WTC11 (cell line): ENCODE measurements at regions not wholly inside any gene's neighbourhood (a gene's known extent, or its start where the extent isn't known, plus 50 kb on each side); places are given as distances from the start of the nearest gene placed in this dataset.

Experiments used
- ATAC-seq: fragments of 200-7000 bp; cut with Tn5 transposase; 2 replicates; pipeline ENCODE4 v1.10.0; 2021; ENCODE audit warnings: mild to moderate bottlenecking, moderate library complexity
- CTCF ChIA-PET: fragments of 300-600 bp; sonication (Branson Sonifier 250); formaldehyde crosslinking; loops from one replicate; lab custom pipeline; 2021; ENCODE audit warnings: antibody characterized with exemption; lab: Charles Lee
- POLR2A ChIA-PET: fragments of 350-600 bp; sonication (Branson Sonifier 250); formaldehyde crosslinking; loops from one replicate; lab custom pipeline; 2021; ENCODE audit warnings: antibody characterized with exemption; lab: Charles Lee
- DNase-seq: peaks from one replicate; pipeline ENCODE4 v3.0.0; 2021; ENCODE audit warnings: low spot score
- H3K27ac Mint-ChIP-seq: 2 replicates; pipeline ENCODE4 v1.8.0; 2021; ENCODE audit warnings: mixed read lengths
- H3K27me3 Mint-ChIP-seq: 2 replicates; pipeline ENCODE4 v1.8.0; 2021; ENCODE audit warnings: low read depth, mild to moderate bottlenecking, moderate library complexity, mixed read lengths
- H3K36me3 Mint-ChIP-seq: 2 replicates; pipeline ENCODE4 v1.8.0; 2021; ENCODE audit warnings: mixed read lengths
- H3K4me1 Mint-ChIP-seq: 2 replicates; pipeline ENCODE4 v1.8.0; 2022; ENCODE audit warnings: mixed read lengths
- H3K4me3 Mint-ChIP-seq: 2 replicates; pipeline ENCODE4 v1.8.0; 2021; ENCODE audit warnings: mild to moderate bottlenecking, moderate library complexity, mixed read lengths
- H3K9me3 Mint-ChIP-seq: 2 replicates; pipeline ENCODE4 v1.8.0; 2021; ENCODE audit warnings: mixed read lengths
- ATF3 ChIP-seq: sonication (generic); formaldehyde crosslinking; conservative IDR thresholded peaks from 2 replicates; pipeline ENCODE4 v1.8.1; 2022; ENCODE audit warnings: mild to moderate bottlenecking, missing genetic modification reagents
- EMX1 ChIP-seq: fragments of 250-450 bp; sonication (Bioruptor Pico); IDR thresholded peaks from 2 replicates; pipeline ENCODE4 v1.8.0; 2021; ENCODE audit warnings: mild to moderate bottlenecking
- ESRRA ChIP-seq: sonication (generic); formaldehyde crosslinking; IDR thresholded peaks from 2 replicates; pipeline ENCODE4 v1.8.1; 2022; ENCODE audit warnings: mild to moderate bottlenecking, missing genetic modification reagents, borderline replicate concordance
- ETV6 ChIP-seq: sonication (generic); formaldehyde crosslinking; IDR thresholded peaks from 2 replicates; pipeline ENCODE4 v1.8.1; 2022; ENCODE audit warnings: mild to moderate bottlenecking, missing genetic modification reagents
- GABPB1 ChIP-seq: sonication (generic); formaldehyde crosslinking; IDR thresholded peaks from 2 replicates; pipeline ENCODE4 v1.8.1; 2023; ENCODE audit warnings: mild to moderate bottlenecking, missing genetic modification reagents
- GRHL2 ChIP-seq: fragments of 250-450 bp; sonication (Bioruptor Pico); IDR thresholded peaks from 2 replicates; pipeline ENCODE4 v1.8.0; 2022; ENCODE audit warnings: mild to moderate bottlenecking, moderate library complexity; ENCODE audit not compliant: insufficient replicate concordance, severe bottlenecking
- PREB ChIP-seq: sonication (generic); formaldehyde crosslinking; IDR thresholded peaks from 2 replicates; pipeline ENCODE4 v1.8.1; 2022; ENCODE audit warnings: mild to moderate bottlenecking, missing genetic modification reagents, moderate library complexity, borderline replicate concordance
- RORB ChIP-seq: fragments of 250-450 bp; sonication (Bioruptor Pico); IDR thresholded peaks from 2 replicates; pipeline ENCODE4 v1.9.0; 2021; ENCODE audit warnings: mild to moderate bottlenecking
- SP1 ChIP-seq: sonication (generic); formaldehyde crosslinking; conservative IDR thresholded peaks from 2 replicates; pipeline ENCODE4 v1.8.1; 2022; ENCODE audit warnings: missing genetic modification reagents
- ZNF138 ChIP-seq: sonication (generic); formaldehyde crosslinking; conservative IDR thresholded peaks from 2 replicates; pipeline ENCODE4 v1.8.1; 2022; ENCODE audit warnings: mild to moderate bottlenecking, moderate library complexity, missing genetic modification reagents
- ZNF396 ChIP-seq: fragments of 250-450 bp; sonication (Bioruptor Pico); IDR thresholded peaks from 2 replicates; pipeline ENCODE4 v1.8.0; 2021; ENCODE audit warnings: mild to moderate bottlenecking, moderate library complexity, borderline replicate concordance
- ZSCAN18 ChIP-seq: fragments of 250-450 bp; sonication (Bioruptor Pico); IDR thresholded peaks from 2 replicates; pipeline ENCODE4 v2.1.2; 2022; ENCODE audit warnings: mild to moderate bottlenecking, moderate library complexity
- TF ChIP-seq, protein P1 (sequence below): sonication (generic); formaldehyde crosslinking; IDR thresholded peaks from 2 replicates; pipeline ENCODE4 v1.8.1; 2022; ENCODE audit warnings: low read depth, missing genetic modification reagents, borderline replicate concordance
- TF ChIP-seq, protein P2 (sequence below): sonication (generic); formaldehyde crosslinking; IDR thresholded peaks from 2 replicates; pipeline ENCODE4 v1.8.0; 2022; ENCODE audit warnings: mild to moderate bottlenecking, missing genetic modification reagents
- TF ChIP-seq, protein P3 (sequence below): sonication (generic); formaldehyde crosslinking; IDR thresholded peaks from 2 replicates; pipeline ENCODE4 v1.8.1; 2022; ENCODE audit warnings: missing genetic modification reagents, borderline replicate concordance
- TF ChIP-seq, protein P4 (sequence below): fragments of 200-600 bp; IDR thresholded peaks from 2 replicates; pipeline ENCODE4 v1.8.0; 2022; ENCODE audit warnings: antibody characterized with exemption

- ATAC-seq, result no peak
- Mint-ChIP-seq H3K36me3 (no peaks in the 10 kb centered on the region), H3K27me3 (no peaks in the 10 kb centered on the region; the same call in 1 of the 2 replicates), H3K4me3 (no peak overlapping the region), H3K27ac (no peak overlapping the region), H3K9me3 (peaks cover 11% of the 10 kb centered on the region), H3K4me1 (no peaks in the 10 kb centered on the region)
- TF ChIP-seq, protein P1, sequence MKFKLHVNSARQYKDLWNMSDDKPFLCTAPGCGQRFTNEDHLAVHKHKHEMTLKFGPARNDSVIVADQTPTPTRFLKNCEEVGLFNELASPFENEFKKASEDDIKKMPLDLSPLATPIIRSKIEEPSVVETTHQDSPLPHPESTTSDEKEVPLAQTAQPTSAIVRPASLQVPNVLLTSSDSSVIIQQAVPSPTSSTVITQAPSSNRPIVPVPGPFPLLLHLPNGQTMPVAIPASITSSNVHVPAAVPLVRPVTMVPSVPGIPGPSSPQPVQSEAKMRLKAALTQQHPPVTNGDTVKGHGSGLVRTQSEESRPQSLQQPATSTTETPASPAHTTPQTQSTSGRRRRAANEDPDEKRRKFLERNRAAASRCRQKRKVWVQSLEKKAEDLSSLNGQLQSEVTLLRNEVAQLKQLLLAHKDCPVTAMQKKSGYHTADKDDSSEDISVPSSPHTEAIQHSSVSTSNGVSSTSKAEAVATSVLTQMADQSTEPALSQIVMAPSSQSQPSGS (CRISPR knock-in tag), result no peak
- no peak for TF ChIP-seq PREB
- no peak for TF ChIP-seq ZNF138 (CRISPR knock-in tag)
- no peak for TF ChIP-seq GRHL2 (CRISPR knock-in tag)
- TF ChIP-seq ESRRA, result no peak
- no peak for TF ChIP-seq SP1 (CRISPR knock-in tag)
- TF ChIP-seq, protein P2, sequence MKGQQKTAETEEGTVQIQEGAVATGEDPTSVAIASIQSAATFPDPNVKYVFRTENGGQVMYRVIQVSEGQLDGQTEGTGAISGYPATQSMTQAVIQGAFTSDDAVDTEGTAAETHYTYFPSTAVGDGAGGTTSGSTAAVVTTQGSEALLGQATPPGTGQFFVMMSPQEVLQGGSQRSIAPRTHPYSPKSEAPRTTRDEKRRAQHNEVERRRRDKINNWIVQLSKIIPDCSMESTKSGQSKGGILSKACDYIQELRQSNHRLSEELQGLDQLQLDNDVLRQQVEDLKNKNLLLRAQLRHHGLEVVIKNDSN (CRISPR knock-in tag), result no peak
- TF ChIP-seq RORB (CRISPR knock-in tag), result no peak
- TF ChIP-seq EMX1, result no peak
- TF ChIP-seq ZNF396 (CRISPR knock-in tag), result no peak
- TF ChIP-seq ZSCAN18, result no peak
- TF ChIP-seq GABPB1 (CRISPR knock-in tag), result no peak
- no peak for DNase-seq
- ChIA-PET POLR2A (no interaction called here), CTCF (no interaction called here)
Measured at GRCh38 chr19:30167976-30168635, 204.1 kb upstream of the ZNF536 start.

DNA sequence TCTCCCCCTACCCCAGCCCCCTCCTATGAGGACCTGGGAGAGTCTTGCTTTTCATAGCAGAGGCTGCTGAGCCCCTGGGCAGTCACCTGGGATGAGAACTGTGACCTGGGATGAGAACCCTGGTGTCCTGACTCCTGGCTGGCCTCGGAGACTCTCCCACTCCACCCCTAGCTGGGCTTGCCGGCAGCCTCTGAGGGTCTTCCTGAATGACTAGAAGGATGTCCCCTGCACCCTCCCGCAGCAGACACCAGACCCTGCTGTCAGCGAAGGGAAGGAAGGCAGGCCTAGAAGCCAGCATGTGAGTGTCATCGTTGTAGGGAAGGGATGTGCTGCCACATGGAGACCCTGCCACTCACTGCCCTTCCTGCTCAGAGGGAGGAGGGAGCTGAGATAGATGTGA, 203.4 kb upstream of the ZNF536 start:
- Mint-ChIP-seq H3K36me3 (no peaks in the 10 kb centered on the region), H3K9me3 (peaks cover 7% of the 10 kb centered on the region), H3K4me1 (no peaks in the 10 kb centered on the region), H3K27me3 (no peaks in the 10 kb centered on the region; the same call in 1 of the 2 replicates), H3K27ac (no peak overlapping the region), H3K4me3 (no peak overlapping the region)
- TF ChIP-seq, protein P3, sequence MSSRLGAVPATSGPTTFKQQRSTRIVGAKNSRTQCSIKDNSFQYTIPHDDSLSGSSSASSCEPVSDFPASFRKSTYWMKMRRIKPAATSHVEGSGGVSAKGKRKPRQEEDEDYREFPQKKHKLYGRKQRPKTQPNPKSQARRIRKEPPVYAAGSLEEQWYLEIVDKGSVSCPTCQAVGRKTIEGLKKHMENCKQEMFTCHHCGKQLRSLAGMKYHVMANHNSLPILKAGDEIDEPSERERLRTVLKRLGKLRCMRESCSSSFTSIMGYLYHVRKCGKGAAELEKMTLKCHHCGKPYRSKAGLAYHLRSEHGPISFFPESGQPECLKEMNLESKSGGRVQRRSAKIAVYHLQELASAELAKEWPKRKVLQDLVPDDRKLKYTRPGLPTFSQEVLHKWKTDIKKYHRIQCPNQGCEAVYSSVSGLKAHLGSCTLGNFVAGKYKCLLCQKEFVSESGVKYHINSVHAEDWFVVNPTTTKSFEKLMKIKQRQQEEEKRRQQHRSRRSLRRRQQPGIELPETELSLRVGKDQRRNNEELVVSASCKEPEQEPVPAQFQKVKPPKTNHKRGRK, result no peak
- TF ChIP-seq ETV6 (CRISPR knock-in tag) (no peak), ATF3 (CRISPR knock-in tag) (no peak), SP1 (CRISPR knock-in tag) (no peak)
- TF ChIP-seq, protein P4, sequence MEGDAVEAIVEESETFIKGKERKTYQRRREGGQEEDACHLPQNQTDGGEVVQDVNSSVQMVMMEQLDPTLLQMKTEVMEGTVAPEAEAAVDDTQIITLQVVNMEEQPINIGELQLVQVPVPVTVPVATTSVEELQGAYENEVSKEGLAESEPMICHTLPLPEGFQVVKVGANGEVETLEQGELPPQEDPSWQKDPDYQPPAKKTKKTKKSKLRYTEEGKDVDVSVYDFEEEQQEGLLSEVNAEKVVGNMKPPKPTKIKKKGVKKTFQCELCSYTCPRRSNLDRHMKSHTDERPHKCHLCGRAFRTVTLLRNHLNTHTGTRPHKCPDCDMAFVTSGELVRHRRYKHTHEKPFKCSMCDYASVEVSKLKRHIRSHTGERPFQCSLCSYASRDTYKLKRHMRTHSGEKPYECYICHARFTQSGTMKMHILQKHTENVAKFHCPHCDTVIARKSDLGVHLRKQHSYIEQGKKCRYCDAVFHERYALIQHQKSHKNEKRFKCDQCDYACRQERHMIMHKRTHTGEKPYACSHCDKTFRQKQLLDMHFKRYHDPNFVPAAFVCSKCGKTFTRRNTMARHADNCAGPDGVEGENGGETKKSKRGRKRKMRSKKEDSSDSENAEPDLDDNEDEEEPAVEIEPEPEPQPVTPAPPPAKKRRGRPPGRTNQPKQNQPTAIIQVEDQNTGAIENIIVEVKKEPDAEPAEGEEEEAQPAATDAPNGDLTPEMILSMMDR, result no peak
- ChIA-PET POLR2A (no interaction called here), CTCF (no interaction called here)
- ATAC-seq (no peak), DNase-seq (no peak)
